ENCODE measurements at regions not wholly inside any gene's neighbourhood (a gene's known extent, or its start where the extent isn't known, plus 50 kb on each side); places are given as distances from the start of the nearest gene placed in this dataset.

- WGBS: 83% methylated on average over 6 of the region's 6 CpGs
- Histone ChIP-seq H3K27me3 (ENCODE audit: control insufficient read depth in 2 of 2, insufficient read depth in 1 of 2, low read length in 1 of 2) (no peaks in the 10 kb centered on the region), H3K27ac (ENCODE audit: low read depth in 1 of 2, low read length in 1 of 2) (no peak overlapping the region), H3K4me1 (ENCODE audit: control insufficient read depth in 2 of 2, insufficient read depth in 2 of 2, low read length in 2 of 2) (peaks cover 0 to 8% of the 10 kb centered on the region in 2 donors), H3K9me3 (ENCODE audit: control insufficient read depth in 2 of 2, insufficient read depth in 1 of 2, low read length in 1 of 2) (no peaks in the 10 kb centered on the region), H3K36me3 (ENCODE audit: control insufficient read depth in 2 of 2, insufficient read depth in 2 of 2, low read length in 1 of 2) (no peaks in the 10 kb centered on the region), H3K4me3 (ENCODE audit: low read length in 2 of 2) (no peak overlapping the region)
- no peak for DNase-seq (ENCODE audit: low read depth in 6 of 9, low spot score in 9 of 9)
Measured at GRCh38 chr3:72319194-72320094, 528.8 kb downstream of the SHQ1 start.

GRCh38 chr3:72318504-72319193 lies 529.6 kb downstream of the SHQ1 start:
- H3K27ac ChIP-seq (ENCODE audit: low read depth in 1 of 2, low read length in 1 of 2): no peak overlapping the region
- no peak for DNase-seq (ENCODE audit: low read depth in 6 of 9, low spot score in 9 of 9)

GRCh38 chr3:72317491-72317890 lies 530.8 kb downstream of the SHQ1 start:
- Histone ChIP-seq H3K27me3 (ENCODE audit: control insufficient read depth in 2 of 2, insufficient read depth in 1 of 2, low read length in 1 of 2) (no peaks in the 10 kb centered on the region), H3K4me1 (ENCODE audit: control insufficient read depth in 2 of 2, insufficient read depth in 2 of 2, low read length in 2 of 2) (peaks cover 0 to 3% of the 10 kb centered on the region in 2 donors), H3K27ac (ENCODE audit: low read depth in 1 of 2, low read length in 1 of 2) (no peak overlapping the region), H3K36me3 (ENCODE audit: control insufficient read depth in 2 of 2, insufficient read depth in 2 of 2, low read length in 1 of 2) (no peaks in the 10 kb centered on the region), H3K9me3 (ENCODE audit: control insufficient read depth in 2 of 2, insufficient read depth in 1 of 2, low read length in 1 of 2) (no peaks in the 10 kb centered on the region), H3K4me3 (ENCODE audit: low read length in 2 of 2) (no peak overlapping the region)
- no peak for DNase-seq (ENCODE audit: low read depth in 6 of 9, low spot score in 9 of 9)
- 97% methylated on average over 7 of the region's 7 CpGs for WGBS

More at GRCh38 chr3:72318504-72319193, 529.6 kb downstream of the SHQ1 start:
- no peaks in the 10 kb centered on the region for H3K27me3 ChIP-seq (ENCODE audit: control insufficient read depth in 2 of 2, insufficient read depth in 1 of 2, low read length in 1 of 2)
- no peak overlapping the region for H3K4me3 ChIP-seq (ENCODE audit: low read length in 2 of 2)
- peaks cover 0 to 8% of the 10 kb centered on the region in 2 donors for H3K4me1 ChIP-seq (ENCODE audit: control insufficient read depth in 2 of 2, insufficient read depth in 2 of 2, low read length in 2 of 2)
- no peaks in the 10 kb centered on the region for H3K9me3 ChIP-seq (ENCODE audit: control insufficient read depth in 2 of 2, insufficient read depth in 1 of 2, low read length in 1 of 2)
- H3K36me3 ChIP-seq (ENCODE audit: control insufficient read depth in 2 of 2, insufficient read depth in 2 of 2, low read length in 1 of 2): no peaks in the 10 kb centered on the region
- 86% methylated on average over 12 of the region's 12 CpGs for WGBS

GRCh38 chr3:72316501-72317279 lies 531.6 kb downstream of the SHQ1 start:
- Histone ChIP-seq H3K36me3 (ENCODE audit: control insufficient read depth in 2 of 2, insufficient read depth in 2 of 2, low read length in 1 of 2) (no peaks in the 10 kb centered on the region), H3K27me3 (ENCODE audit: control insufficient read depth in 2 of 2, insufficient read depth in 1 of 2, low read length in 1 of 2) (no peaks in the 10 kb centered on the region), H3K9me3 (ENCODE audit: control insufficient read depth in 2 of 2, insufficient read depth in 1 of 2, low read length in 1 of 2) (no peaks in the 10 kb centered on the region), H3K4me3 (ENCODE audit: low read length in 2 of 2) (no peak overlapping the region), H3K27ac (ENCODE audit: low read depth in 1 of 2, low read length in 1 of 2) (no peak overlapping the region), H3K4me1 (ENCODE audit: control insufficient read depth in 2 of 2, insufficient read depth in 2 of 2, low read length in 2 of 2) (peaks cover 0 to 3% of the 10 kb centered on the region in 2 donors)
- 84% methylated on average over 13 of the region's 13 CpGs for WGBS
- DNase-seq (ENCODE audit: low read depth in 6 of 9, low spot score in 9 of 9): no peak

- Histone ChIP-seq H3K27me3 (ENCODE audit: control insufficient read depth in 2 of 2, insufficient read depth in 1 of 2, low read length in 1 of 2) (no peaks in the 10 kb centered on the region), H3K9me3 (ENCODE audit: control insufficient read depth in 2 of 2, insufficient read depth in 1 of 2, low read length in 1 of 2) (no peaks in the 10 kb centered on the region), H3K27ac (ENCODE audit: low read depth in 1 of 2, low read length in 1 of 2) (no peak overlapping the region), H3K4me1 (ENCODE audit: control insufficient read depth in 2 of 2, insufficient read depth in 2 of 2, low read length in 2 of 2) (peaks cover 11 to 26% of the 10 kb centered on the region in 2 donors), H3K36me3 (ENCODE audit: control insufficient read depth in 2 of 2, insufficient read depth in 2 of 2, low read length in 1 of 2) (no peaks in the 10 kb centered on the region), H3K4me3 (ENCODE audit: low read length in 2 of 2) (no peak overlapping the region)
- DNase-seq (ENCODE audit: low read depth in 6 of 9, low spot score in 9 of 9): no peak
- 97% methylated on average over 1 of the region's 1 CpG for WGBS
Measured at GRCh38 chr3:72313308-72313707, 528.4 kb upstream of the PROK2 start.

- Histone ChIP-seq H3K4me3 (ENCODE audit: low read length in 2 of 2) (no peak overlapping the region), H3K27ac (ENCODE audit: low read depth in 1 of 2, low read length in 1 of 2) (no peak overlapping the region), H3K36me3 (ENCODE audit: control insufficient read depth in 2 of 2, insufficient read depth in 2 of 2, low read length in 1 of 2) (no peaks in the 10 kb centered on the region), H3K4me1 (ENCODE audit: control insufficient read depth in 2 of 2, insufficient read depth in 2 of 2, low read length in 2 of 2) (peaks cover 11 to 26% of the 10 kb centered on the region in 2 donors), H3K9me3 (ENCODE audit: control insufficient read depth in 2 of 2, insufficient read depth in 1 of 2, low read length in 1 of 2) (no peaks in the 10 kb centered on the region), H3K27me3 (ENCODE audit: control insufficient read depth in 2 of 2, insufficient read depth in 1 of 2, low read length in 1 of 2) (no peaks in the 10 kb centered on the region)
- no peak for DNase-seq (ENCODE audit: low read depth in 6 of 9, low spot score in 9 of 9)
- WGBS: 79% methylated on average over 6 of the region's 6 CpGs
Measured at GRCh38 chr3:72312339-72312738, 527.4 kb upstream of the PROK2 start.

- 97% methylated on average over 7 of the region's 7 CpGs for WGBS
- H3K36me3 ChIP-seq (ENCODE audit: control insufficient read depth in 2 of 2, insufficient read depth in 2 of 2, low read length in 1 of 2): no peaks in the 10 kb centered on the region
- no peak overlapping the region for H3K27ac ChIP-seq (ENCODE audit: low read depth in 1 of 2, low read length in 1 of 2)
- H3K4me3 ChIP-seq (ENCODE audit: low read length in 2 of 2): no peak overlapping the region
- no peak for DNase-seq (ENCODE audit: low read depth in 6 of 9, low spot score in 9 of 9)
- no peaks in the 10 kb centered on the region for H3K27me3 ChIP-seq (ENCODE audit: control insufficient read depth in 2 of 2, insufficient read depth in 1 of 2, low read length in 1 of 2)
- H3K9me3 ChIP-seq (ENCODE audit: control insufficient read depth in 2 of 2, insufficient read depth in 1 of 2, low read length in 1 of 2): no peaks in the 10 kb centered on the region
- peaks cover 11 to 30% of the 10 kb centered on the region in 2 donors for H3K4me1 ChIP-seq (ENCODE audit: control insufficient read depth in 2 of 2, insufficient read depth in 2 of 2, low read length in 2 of 2)
Measured at GRCh38 chr3:72311425-72311824, 526.5 kb upstream of the PROK2 start.

GRCh38 chr3:72310419-72311380 lies 525.8 kb upstream of the PROK2 start:
- Histone ChIP-seq H3K4me3 (ENCODE audit: low read length in 2 of 2) (no peak overlapping the region), H3K4me1 (ENCODE audit: control insufficient read depth in 2 of 2, insufficient read depth in 2 of 2, low read length in 2 of 2) (peaks cover 11 to 30% of the 10 kb centered on the region in 2 donors), H3K36me3 (ENCODE audit: control insufficient read depth in 2 of 2, insufficient read depth in 2 of 2, low read length in 1 of 2) (no peaks in the 10 kb centered on the region), H3K9me3 (ENCODE audit: control insufficient read depth in 2 of 2, insufficient read depth in 1 of 2, low read length in 1 of 2) (no peaks in the 10 kb centered on the region), H3K27ac (ENCODE audit: low read depth in 1 of 2, low read length in 1 of 2) (peak overlapping the region; percentile 2 to 15), H3K27me3 (ENCODE audit: control insufficient read depth in 2 of 2, insufficient read depth in 1 of 2, low read length in 1 of 2) (no peaks in the 10 kb centered on the region)
- DNase-seq (ENCODE audit: low read depth in 6 of 9, low spot score in 9 of 9): peak in 7 of 9 donors; percentile 18 to 70 (median 33)
- 25% methylated on average over 20 of the region's 20 CpGs for WGBS

Measured in thymus (tissue), 11 donors.